GM12878 (cell line): ENCODE measurements at regions not wholly inside any gene's neighbourhood (a gene's known extent, or its start where the extent isn't known, plus 50 kb on each side); places are given as distances from the start of the nearest gene placed in this dataset.
A peak's percentile ranks its signal among the peaks of the same experiment; 100 is the strongest.

ENCODE experiments used
- ATAC-seq: fragments of 200-7000 bp; cut with Tn5 transposase; 3 replicates; pipeline ENCODE4 v1.9.1; 2020; ENCODE audit warnings: mild to moderate bottlenecking, moderate library complexity
- BruUV-seq: library from RNA; stranded (reverse); fragments of 400-500 nt; replicated peaks from 2 replicates; lab custom pipeline; 2021; lab: Mats Ljungman, UMichigan
- CTCF ChIA-PET: fragments of 300-600 bp; sonication (Branson Sonifier 250); formaldehyde crosslinking; extraction: SDS; loops from one replicate; lab custom pipeline; 2021; ENCODE audit warnings: inconsistent platforms; lab: Yijun Ruan, JAX
- POLR2A ChIA-PET: fragments of 350-600 bp; formaldehyde crosslinking; extraction: SDS; loops from one replicate; lab custom pipeline; 2021; ENCODE audit warnings: inconsistent platforms; lab: Charles Lee
- RAD21 ChIA-PET: fragments of 300-600 bp; sonication (Branson Sonifier 250); formaldehyde crosslinking; loops from one replicate; lab custom pipeline; 2023; ENCODE audit warnings: antibody characterized with exemption; ENCODE audit not compliant: unreplicated experiment; lab: Charles Lee
- SMC1A ChIA-PET: fragments of 300-600 bp; sonication (Branson Sonifier 250); formaldehyde crosslinking; loops from one replicate; lab custom pipeline; 2023; ENCODE audit not compliant: unreplicated experiment, uncharacterized antibody; lab: Charles Lee
- DNase-seq: peaks from one replicate; pipeline ENCODE4 v3.0.0-alpha.2; 2011; ENCODE audit warnings: low read depth, low spot score
- FAIRE-seq: peaks from 3 replicates; lab custom pipeline; 2011; peaks lifted over from hg19 to GRCh38; lab: Jason Lieb, UNC
- H2AFZ ChIP-seq: 2 replicates; pipeline ENCODE4 v1.6.0; 2011; ENCODE audit warnings: low read depth, low read length, control low read depth; ENCODE audit not compliant: control insufficient read depth
- H3K27ac ChIP-seq: 2 replicates; pipeline ENCODE4 v1.5.1; 2011; ENCODE audit warnings: control low read depth; ENCODE audit not compliant: control insufficient read depth, insufficient read depth
- H3K27me3 ChIP-seq, 2 experiments: replicated peaks in 1 of 2; 2 replicates each; pipeline versions ENCODE4 v1.6.0 to v1.6.1; 2011; ENCODE audit warnings: low read length in 1 of 2; ENCODE audit not compliant: control insufficient read depth in 2 of 2, insufficient read depth in 2 of 2
- H3K36me3 ChIP-seq, 2 experiments: 2 replicates each; pipeline ENCODE4 v1.5.1; 2011; ENCODE audit warnings: low read length in 1 of 2; ENCODE audit not compliant: control insufficient read depth in 2 of 2, insufficient read depth in 2 of 2
- H3K4me1 ChIP-seq: 2 replicates; pipeline ENCODE4 v1.6.1; 2011; ENCODE audit warnings: mild to moderate bottlenecking, low read length, moderate library complexity, mixed read lengths; ENCODE audit not compliant: control insufficient read depth, insufficient read depth
- H3K4me2 ChIP-seq: 2 replicates; pipeline ENCODE4 v1.6.0; 2011; ENCODE audit warnings: control low read depth; ENCODE audit not compliant: control insufficient read depth, insufficient read depth
- H3K4me3 ChIP-seq: fragments of 200-600 bp; sonication (generic); 2 replicates; pipeline ENCODE4 v1.5.1; 2016
- H3K79me2 ChIP-seq: 2 replicates; pipeline ENCODE4 v1.6.0; 2011; ENCODE audit warnings: low read length; ENCODE audit not compliant: control insufficient read depth, insufficient read depth
- H3K9ac ChIP-seq: 2 replicates; pipeline ENCODE4 v1.8.0; 2011; ENCODE audit warnings: low read length, control low read depth, mixed read lengths; ENCODE audit not compliant: control insufficient read depth, insufficient read depth
- H3K9me3 ChIP-seq: replicated peaks from 3 replicates; pipeline ENCODE4 v1.5.1; 2011; ENCODE audit warnings: mild to moderate bottlenecking, low read length; ENCODE audit not compliant: control insufficient read depth, insufficient read depth
- H4K20me1 ChIP-seq: 2 replicates; pipeline ENCODE4 v1.6.0; 2011; ENCODE audit not compliant: control insufficient read depth, insufficient read depth
- ASH2L ChIP-seq: fragments of 300-600, 200-600 bp; sonication (generic); IDR thresholded peaks from 2 replicates; pipeline ENCODE4 v1.6.1; 2017; ENCODE audit warnings: low read depth, mild to moderate bottlenecking, borderline replicate concordance
- BMI1 ChIP-seq: fragments of 450-650 bp; IDR thresholded peaks from 2 replicates; pipeline ENCODE4 v1.6.1; 2016; ENCODE audit warnings: mild to moderate bottlenecking, moderate library complexity, borderline replicate concordance
- CHD4 ChIP-seq: fragments of 200-600 bp; sonication (generic); IDR thresholded peaks from 2 replicates; pipeline ENCODE4 v1.6.1; 2016; ENCODE audit warnings: mild to moderate bottlenecking
- SPI1 ChIP-seq: IDR thresholded peaks from 2 replicates; pipeline ENCODE4 v1.6.1; 2011; ENCODE audit warnings: low read depth, mild to moderate bottlenecking, low read length, moderate library complexity, borderline replicate concordance; ENCODE audit not compliant: insufficient read depth
- WGBS: methylation state at CpG from one replicate; pipeline ENCODE4 v1.1.6; 2016; ENCODE audit warnings: low lambda C conversion rate; ENCODE audit not compliant: insufficient replicate concordance, insufficient coverage; ENCODE audit errors: missing lambda C conversion rate; 5-methylcytosine and 5-hydroxymethylcytosine counted together
- in situ Hi-C: fragments of 300-500 bp; cut with MboI; formaldehyde crosslinking; loops from 9 replicates; pipeline ENCODE4 v1.14.3; 2018; ENCODE audit warnings: mixed read lengths
- intact Hi-C: fragments of 100-400 bp; cut with micrococcal nuclease; formaldehyde crosslinking; loops from one replicate; pipeline ENCODE4 v1.14.2; 2022; ENCODE audit not compliant: unreplicated experiment
- TF ChIP-seq, protein P1 (sequence below): fragments of 450-650 bp; IDR thresholded peaks from 2 replicates; pipeline ENCODE4 v1.6.1; 2017; ENCODE audit warnings: mild to moderate bottlenecking, moderate library complexity

DNA sequence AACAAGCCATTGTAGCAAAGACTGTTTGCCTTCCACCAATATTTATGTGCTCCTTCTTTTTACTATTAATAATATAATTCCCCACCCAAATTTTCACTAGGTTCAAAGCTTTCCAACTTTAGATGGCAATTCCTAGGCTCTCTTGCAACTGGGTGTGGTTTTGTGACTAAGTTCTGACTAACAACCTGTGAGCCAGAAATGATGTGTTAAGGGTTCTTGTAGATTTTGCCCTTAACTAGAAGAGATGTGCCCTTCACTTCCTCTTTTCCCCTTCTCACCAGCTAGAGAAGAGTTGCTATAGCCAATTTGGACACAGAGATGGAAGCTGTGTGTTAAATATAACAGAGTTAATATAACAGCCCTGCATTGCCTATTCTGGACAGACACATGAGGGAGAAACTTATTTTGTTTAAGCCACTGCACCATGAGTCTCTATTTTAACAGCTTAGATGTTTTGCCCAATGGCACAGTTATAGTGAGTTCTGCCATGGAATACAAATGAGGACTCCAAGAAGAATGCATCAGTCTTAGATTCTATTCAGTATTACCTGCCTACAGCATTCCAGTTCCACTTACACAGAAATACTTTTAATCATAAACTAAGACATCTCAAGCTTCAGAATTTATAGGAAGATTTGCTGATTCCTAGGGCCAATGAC, 216.2 kb downstream of the DUSP6 start:
- ATAC-seq (peak; percentile 58), FAIRE-seq (no peak), DNase-seq (no peak)
- H3K36me3 ChIP-seq: no peaks in the 10 kb centered on the region
- intact Hi-C loops (no loop called here), in situ Hi-C loops (no loop called here)
- no peaks in the 10 kb centered on the region for H3K4me1 ChIP-seq
- no peak overlapping the region for H3K9ac ChIP-seq
- no peaks in the 10 kb centered on the region for H3K9me3 ChIP-seq
- H3K4me2 ChIP-seq: no peak overlapping the region
- SMC1A ChIA-PET: no interaction called here
- peak; percentile 74; the same call in 1 of the 2 replicates for TF ChIP-seq SPI1
- no peak for TF ChIP-seq BMI1
- no peak overlapping the region for H3K4me3 ChIP-seq
- H3K27me3 ChIP-seq: no peaks in the 10 kb centered on the region
- POLR2A ChIA-PET: interaction anchor here (0.6 kb wide), 1 partner anchor 375 kb away, joined by 3 read pairs; no protein-coding TSS in a partner anchor
- CTCF ChIA-PET: interaction anchor here (1.0 kb wide), 1 partner anchor 326 kb away, joined by 3 read pairs; no protein-coding TSS in a partner anchor
- no peaks in the 10 kb centered on the region for H4K20me1 ChIP-seq
- no peak overlapping the region for H3K27ac ChIP-seq
- H3K79me2 ChIP-seq: no peaks in the 10 kb centered on the region
- BruUV-seq: no TSS peak
- RAD21 ChIA-PET: interaction anchor here (1.2 kb wide), 1 partner anchor 211 kb away, joined by 4 read pairs; no protein-coding TSS in a partner anchor
- no peak overlapping the region for H2AFZ ChIP-seq

DNA sequence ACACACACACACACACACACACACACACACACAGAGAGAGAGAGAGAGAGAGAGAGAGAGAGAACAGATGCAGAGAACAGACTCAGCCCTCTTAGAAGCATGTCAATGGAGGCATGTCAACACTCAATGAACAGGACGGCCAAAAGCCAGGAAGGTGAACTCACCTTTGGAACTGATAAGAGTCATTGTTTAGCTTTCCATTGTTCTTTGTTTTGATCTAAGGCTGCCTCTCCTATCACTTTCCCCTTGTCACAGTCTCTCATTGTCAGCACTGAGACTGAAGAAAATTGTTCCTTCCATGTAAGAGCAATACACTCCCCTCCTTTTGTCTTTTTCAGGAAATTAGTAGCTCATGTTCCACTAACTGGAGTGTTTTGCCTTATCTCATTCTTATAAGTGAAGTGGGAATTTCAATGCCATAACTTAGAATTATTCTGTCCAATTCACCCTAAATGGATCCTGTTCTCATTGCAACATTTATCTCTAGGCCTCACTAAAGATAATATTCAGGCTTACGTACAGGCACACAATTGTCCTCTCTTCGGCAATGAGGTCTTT, 218.0 kb downstream of the DUSP6 start:
- RAD21 ChIA-PET: no interaction called here
- H3K9ac ChIP-seq: no peak overlapping the region
- H3K4me1 ChIP-seq: no peaks in the 10 kb centered on the region
- H2AFZ ChIP-seq: no peak overlapping the region
- WGBS: 74% methylated on average over 3 of the region's 3 CpGs
- CTCF ChIA-PET: no interaction called here
- H3K27me3 ChIP-seq: no peaks in the 10 kb centered on the region
- H3K36me3 ChIP-seq: no peaks in the 10 kb centered on the region
- FAIRE-seq: no peak
- no TSS peak for BruUV-seq
- H3K27ac ChIP-seq: no peak overlapping the region
- TF ChIP-seq, protein P1, sequence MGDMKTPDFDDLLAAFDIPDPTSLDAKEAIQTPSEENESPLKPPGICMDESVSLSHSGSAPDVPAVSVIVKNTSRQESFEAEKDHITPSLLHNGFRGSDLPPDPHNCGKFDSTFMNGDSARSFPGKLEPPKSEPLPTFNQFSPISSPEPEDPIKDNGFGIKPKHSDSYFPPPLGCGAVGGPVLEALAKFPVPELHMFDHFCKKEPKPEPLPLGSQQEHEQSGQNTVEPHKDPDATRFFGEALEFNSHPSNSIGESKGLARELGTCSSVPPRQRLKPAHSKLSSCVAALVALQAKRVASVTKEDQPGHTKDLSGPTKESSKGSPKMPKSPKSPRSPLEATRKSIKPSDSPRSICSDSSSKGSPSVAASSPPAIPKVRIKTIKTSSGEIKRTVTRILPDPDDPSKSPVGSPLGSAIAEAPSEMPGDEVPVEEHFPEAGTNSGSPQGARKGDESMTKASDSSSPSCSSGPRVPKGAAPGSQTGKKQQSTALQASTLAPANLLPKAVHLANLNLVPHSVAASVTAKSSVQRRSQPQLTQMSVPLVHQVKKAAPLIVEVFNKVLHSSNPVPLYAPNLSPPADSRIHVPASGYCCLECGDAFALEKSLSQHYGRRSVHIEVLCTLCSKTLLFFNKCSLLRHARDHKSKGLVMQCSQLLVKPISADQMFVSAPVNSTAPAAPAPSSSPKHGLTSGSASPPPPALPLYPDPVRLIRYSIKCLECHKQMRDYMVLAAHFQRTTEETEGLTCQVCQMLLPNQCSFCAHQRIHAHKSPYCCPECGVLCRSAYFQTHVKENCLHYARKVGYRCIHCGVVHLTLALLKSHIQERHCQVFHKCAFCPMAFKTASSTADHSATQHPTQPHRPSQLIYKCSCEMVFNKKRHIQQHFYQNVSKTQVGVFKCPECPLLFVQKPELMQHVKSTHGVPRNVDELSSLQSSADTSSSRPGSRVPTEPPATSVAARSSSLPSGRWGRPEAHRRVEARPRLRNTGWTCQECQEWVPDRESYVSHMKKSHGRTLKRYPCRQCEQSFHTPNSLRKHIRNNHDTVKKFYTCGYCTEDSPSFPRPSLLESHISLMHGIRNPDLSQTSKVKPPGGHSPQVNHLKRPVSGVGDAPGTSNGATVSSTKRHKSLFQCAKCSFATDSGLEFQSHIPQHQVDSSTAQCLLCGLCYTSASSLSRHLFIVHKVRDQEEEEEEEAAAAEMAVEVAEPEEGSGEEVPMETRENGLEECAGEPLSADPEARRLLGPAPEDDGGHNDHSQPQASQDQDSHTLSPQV: no peak
- no peak for TF ChIP-seq ASH2L
- TF ChIP-seq CHD4: no peak
- H3K4me2 ChIP-seq: no peak overlapping the region
- intact Hi-C loops: no loop called here
- no peaks in the 10 kb centered on the region for H4K20me1 ChIP-seq
- H3K4me3 ChIP-seq: no peak overlapping the region
- SMC1A ChIA-PET: no interaction called here
- no peak for ATAC-seq
- in situ Hi-C loops: no loop called here
- H3K9me3 ChIP-seq: no peaks in the 10 kb centered on the region
- DNase-seq: no peak
- no peaks in the 10 kb centered on the region for H3K79me2 ChIP-seq
- POLR2A ChIA-PET: no interaction called here
